22Rv1 (cell line): ENCODE measurements at regions not wholly inside any gene's neighbourhood (a gene's known extent, or its start where the extent isn't known, plus 50 kb on each side); places are given as distances from the start of the nearest gene placed in this dataset.

Experiments used
- CTCF ChIP-seq: fragments of 450-650 bp; IDR thresholded peaks from 2 replicates; pipeline ENCODE4 v1.5.1; 2017; ENCODE audit warnings: mild to moderate bottlenecking
- ZFX ChIP-seq: fragments of 450-650 bp; IDR thresholded peaks from 2 replicates; pipeline ENCODE4 v1.6.1; 2017; ENCODE audit warnings: antibody characterized with exemption, borderline replicate concordance

- no peak for TF ChIP-seq CTCF
- TF ChIP-seq ZFX, result no peak
Measured at GRCh38 chr3:147267434-147267833, 138.9 kb downstream of the ZIC4 start.
